NT2/D1 (cell line): ENCODE measurements at regions not wholly inside any gene's neighbourhood (a gene's known extent, or its start where the extent isn't known, plus 50 kb on each side); places are given as distances from the start of the nearest gene placed in this dataset.

Experiments used
- SUZ12 ChIP-seq: IDR thresholded peaks from 2 replicates; pipeline ENCODE4 v1.6.1; 2011; ENCODE audit not compliant: insufficient read length, insufficient read depth; ENCODE audit errors: extremely low read depth
- YY1 ChIP-seq: IDR thresholded peaks from 2 replicates; pipeline ENCODE4 v1.6.1; 2011; ENCODE audit not compliant: insufficient read length, insufficient read depth

DNA sequence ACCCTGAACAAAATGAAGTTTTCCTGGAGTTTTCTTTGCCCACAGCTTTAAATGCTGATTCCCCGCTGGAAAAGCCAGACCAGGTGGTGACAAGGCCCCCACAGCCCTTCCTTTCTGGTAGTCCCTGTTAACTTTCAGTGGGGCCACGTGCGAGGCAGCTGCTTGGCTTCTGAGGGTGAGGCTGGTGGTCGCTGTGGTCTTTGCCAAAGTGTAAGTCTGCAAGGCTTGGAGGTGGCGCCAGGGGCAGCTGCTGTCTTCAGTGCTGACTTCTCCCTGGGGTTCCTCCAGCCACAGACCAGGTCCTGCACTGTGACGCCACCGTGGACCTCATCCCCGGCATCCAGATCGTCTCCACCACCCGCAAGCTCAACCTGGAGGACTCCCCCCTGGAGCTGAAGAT, 54.1 kb upstream of the TAMM41 start:
- TF ChIP-seq SUZ12 (no peak), YY1 (no peak)
